ENCODE measurements at regions not wholly inside any gene's neighbourhood (a gene's known extent, or its start where the extent isn't known, plus 50 kb on each side); places are given as distances from the start of the nearest gene placed in this dataset.

- no peak for DNase-seq (ENCODE audit: insufficient read length, low spot score, missing footprints)
- no peak for TF ChIP-seq CTCF (IDR thresholded peaks at IDR 0.05; ENCODE audit: extremely low read depth, low read depth, low read length)
- Histone ChIP-seq H3K9me3 (ENCODE audit: low read depth, low read length) (no peaks in the 10 kb centered on the region), H3K4me2 (ENCODE audit: insufficient read depth, low read length) (no peak overlapping the region), H3K27me3 (ENCODE audit: insufficient read depth, low read length) (no peaks in the 10 kb centered on the region), H3K4me3 (ENCODE audit: insufficient read depth, low read length) (no peak overlapping the region), H3K79me2 (ENCODE audit: insufficient read depth, low read length) (no peaks in the 10 kb centered on the region), H3K27ac (ENCODE audit: low read depth, low read length) (no peak overlapping the region), H4K20me1 (ENCODE audit: insufficient read depth, low read length) (no peaks in the 10 kb centered on the region), H3K36me3 (ENCODE audit: insufficient read depth, low read length) (no peaks in the 10 kb centered on the region), H3K4me1 (ENCODE audit: insufficient read depth, low read length) (no peaks in the 10 kb centered on the region), H2AFZ (ENCODE audit: low read length) (no peak overlapping the region)
Measured at GRCh38 chr2:186919296-186919695, 70.3 kb upstream of the ZSWIM2 start.

GRCh38 chr2:186918495-186918894, 69.5 kb upstream of the ZSWIM2 start:
- Histone ChIP-seq H3K36me3 (ENCODE audit: insufficient read depth, low read length) (no peaks in the 10 kb centered on the region), H3K4me1 (ENCODE audit: insufficient read depth, low read length) (no peaks in the 10 kb centered on the region), H3K4me2 (ENCODE audit: insufficient read depth, low read length) (no peak overlapping the region), H3K27ac (ENCODE audit: low read depth, low read length) (no peak overlapping the region), H3K79me2 (ENCODE audit: insufficient read depth, low read length) (no peaks in the 10 kb centered on the region), H3K4me3 (ENCODE audit: insufficient read depth, low read length) (no peak overlapping the region), H3K27me3 (ENCODE audit: insufficient read depth, low read length) (no peaks in the 10 kb centered on the region), H2AFZ (ENCODE audit: low read length) (no peak overlapping the region), H4K20me1 (ENCODE audit: insufficient read depth, low read length) (no peaks in the 10 kb centered on the region), H3K9me3 (ENCODE audit: low read depth, low read length) (no peaks in the 10 kb centered on the region)
- DNase-seq (ENCODE audit: insufficient read length, low spot score, missing footprints): no peak
- no peak for TF ChIP-seq CTCF (IDR thresholded peaks at IDR 0.05; ENCODE audit: extremely low read depth, low read depth, low read length)

GRCh38 chr2:186917866-186918265, 68.9 kb upstream of the ZSWIM2 start:
- H3K27ac ChIP-seq (ENCODE audit: low read depth, low read length): no peak overlapping the region
- H4K20me1 ChIP-seq (ENCODE audit: insufficient read depth, low read length): no peaks in the 10 kb centered on the region
- H3K4me2 ChIP-seq (ENCODE audit: insufficient read depth, low read length): no peak overlapping the region
- TF ChIP-seq CTCF (IDR thresholded peaks at IDR 0.05; ENCODE audit: extremely low read depth, low read depth, low read length): no peak
- no peaks in the 10 kb centered on the region for H3K9me3 ChIP-seq (ENCODE audit: low read depth, low read length)
- H3K36me3 ChIP-seq (ENCODE audit: insufficient read depth, low read length): no peaks in the 10 kb centered on the region
- H3K4me1 ChIP-seq (ENCODE audit: insufficient read depth, low read length): no peaks in the 10 kb centered on the region
- no peak overlapping the region for H2AFZ ChIP-seq (ENCODE audit: low read length)
- H3K79me2 ChIP-seq (ENCODE audit: insufficient read depth, low read length): no peaks in the 10 kb centered on the region
- DNase-seq (ENCODE audit: insufficient read length, low spot score, missing footprints): no peak
- no peak overlapping the region for H3K4me3 ChIP-seq (ENCODE audit: insufficient read depth, low read length)
- no peaks in the 10 kb centered on the region for H3K27me3 ChIP-seq (ENCODE audit: insufficient read depth, low read length)

- H3K4me2 ChIP-seq (ENCODE audit: insufficient read depth, low read length): no peak overlapping the region
- DNase-seq (ENCODE audit: insufficient read length, low spot score, missing footprints): peak; percentile 27
- H3K27me3 ChIP-seq (ENCODE audit: insufficient read depth, low read length): no peaks in the 10 kb centered on the region
- no peak overlapping the region for H3K4me3 ChIP-seq (ENCODE audit: insufficient read depth, low read length)
- no peak for TF ChIP-seq CTCF (IDR thresholded peaks at IDR 0.05; ENCODE audit: extremely low read depth, low read depth, low read length)
- H4K20me1 ChIP-seq (ENCODE audit: insufficient read depth, low read length): no peaks in the 10 kb centered on the region
- H3K9me3 ChIP-seq (ENCODE audit: low read depth, low read length): no peaks in the 10 kb centered on the region
- no peak overlapping the region for H3K27ac ChIP-seq (ENCODE audit: low read depth, low read length)
- H2AFZ ChIP-seq (ENCODE audit: low read length): no peak overlapping the region
- no peaks in the 10 kb centered on the region for H3K4me1 ChIP-seq (ENCODE audit: insufficient read depth, low read length)
- no peaks in the 10 kb centered on the region for H3K79me2 ChIP-seq (ENCODE audit: insufficient read depth, low read length)
- no peaks in the 10 kb centered on the region for H3K36me3 ChIP-seq (ENCODE audit: insufficient read depth, low read length)
Measured at GRCh38 chr2:186913870-186914269, 64.9 kb upstream of the ZSWIM2 start.
